Lower leg skin (tissue), 4 donors: ENCODE measurements at regions not wholly inside any gene's neighbourhood (a gene's known extent, or its start where the extent isn't known, plus 50 kb on each side); places are given as distances from the start of the nearest gene placed in this dataset.

ENCODE experiments used
- DNase-seq, 2 donors: peaks; one replicate each; pipeline ENCODE4 v3.0.0-alpha.2; 2019; ENCODE audit warnings: low spot score in 2 of 2
- H3K4me3 ChIP-seq: fragments of 200-600 bp; sonication (generic); 2 replicates; pipeline ENCODE4 v1.5.1; 2017; ENCODE audit warnings: mild to moderate bottlenecking, low read depth; ENCODE audit not compliant: poor library complexity, severe bottlenecking
- POLR2A ChIP-seq, 2 donors: fragments of 450-650 bp; IDR thresholded peaks; one replicate each; pipeline ENCODE4 v1.6.1; 2016 to 2017; ENCODE audit warnings: antibody characterized with exemption in 2 of 2, mild to moderate bottlenecking in 1 of 2, moderate library complexity in 1 of 2
- WGBS, 2 donors: methylation state at CpG; one replicate each; pipeline ENCODE4 v1.1.5; 2018; 5-methylcytosine and 5-hydroxymethylcytosine counted together
- intact Hi-C: fragments of 100-400 bp; cut with DNase I; formaldehyde crosslinking; loops from one replicate; pipeline ENCODE4 v1.15.0; 2023; ENCODE audit warnings: low total_unique reads
- TF ChIP-seq, protein P1 (sequence below), 3 donors: fragments of 450-650 bp; IDR thresholded peaks; one replicate each; pipeline ENCODE4 v1.5.1; 2016; ENCODE audit warnings: antibody characterized with exemption in 3 of 3, mild to moderate bottlenecking in 3 of 3, moderate library complexity in 2 of 3

DNA sequence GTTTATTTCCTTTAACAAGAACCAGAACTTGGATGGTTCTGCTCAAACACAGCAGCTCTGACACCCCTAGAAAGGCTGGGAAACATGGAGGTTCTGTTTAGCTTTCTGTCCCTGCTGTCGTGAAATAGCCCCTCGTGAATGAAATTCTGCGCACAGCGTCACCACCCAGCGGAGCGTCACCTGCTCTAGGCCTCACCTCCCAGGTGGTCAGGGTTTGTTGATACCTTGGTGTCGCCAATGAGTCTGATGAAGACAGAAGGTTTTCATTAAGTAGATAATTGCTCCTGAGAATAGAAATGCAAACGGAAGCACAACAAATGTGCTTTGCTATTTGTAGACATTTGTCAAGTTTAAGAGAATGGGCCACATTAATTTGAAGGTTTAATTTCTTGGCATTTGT, 135.1 kb downstream of the EDN3 start:
- 83% methylated on average over 8 of the region's 8 CpGs for WGBS, 2 donors
- no peak for DNase-seq
- intact Hi-C loops, result no loop called here
- TF ChIP-seq POLR2A (IDR thresholded peaks at IDR 0.05), result no peak
- TF ChIP-seq, protein P1, sequence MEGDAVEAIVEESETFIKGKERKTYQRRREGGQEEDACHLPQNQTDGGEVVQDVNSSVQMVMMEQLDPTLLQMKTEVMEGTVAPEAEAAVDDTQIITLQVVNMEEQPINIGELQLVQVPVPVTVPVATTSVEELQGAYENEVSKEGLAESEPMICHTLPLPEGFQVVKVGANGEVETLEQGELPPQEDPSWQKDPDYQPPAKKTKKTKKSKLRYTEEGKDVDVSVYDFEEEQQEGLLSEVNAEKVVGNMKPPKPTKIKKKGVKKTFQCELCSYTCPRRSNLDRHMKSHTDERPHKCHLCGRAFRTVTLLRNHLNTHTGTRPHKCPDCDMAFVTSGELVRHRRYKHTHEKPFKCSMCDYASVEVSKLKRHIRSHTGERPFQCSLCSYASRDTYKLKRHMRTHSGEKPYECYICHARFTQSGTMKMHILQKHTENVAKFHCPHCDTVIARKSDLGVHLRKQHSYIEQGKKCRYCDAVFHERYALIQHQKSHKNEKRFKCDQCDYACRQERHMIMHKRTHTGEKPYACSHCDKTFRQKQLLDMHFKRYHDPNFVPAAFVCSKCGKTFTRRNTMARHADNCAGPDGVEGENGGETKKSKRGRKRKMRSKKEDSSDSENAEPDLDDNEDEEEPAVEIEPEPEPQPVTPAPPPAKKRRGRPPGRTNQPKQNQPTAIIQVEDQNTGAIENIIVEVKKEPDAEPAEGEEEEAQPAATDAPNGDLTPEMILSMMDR (IDR thresholded peaks at IDR 0.05), result no peak
- no peak overlapping the region for H3K4me3 ChIP-seq

DNA sequence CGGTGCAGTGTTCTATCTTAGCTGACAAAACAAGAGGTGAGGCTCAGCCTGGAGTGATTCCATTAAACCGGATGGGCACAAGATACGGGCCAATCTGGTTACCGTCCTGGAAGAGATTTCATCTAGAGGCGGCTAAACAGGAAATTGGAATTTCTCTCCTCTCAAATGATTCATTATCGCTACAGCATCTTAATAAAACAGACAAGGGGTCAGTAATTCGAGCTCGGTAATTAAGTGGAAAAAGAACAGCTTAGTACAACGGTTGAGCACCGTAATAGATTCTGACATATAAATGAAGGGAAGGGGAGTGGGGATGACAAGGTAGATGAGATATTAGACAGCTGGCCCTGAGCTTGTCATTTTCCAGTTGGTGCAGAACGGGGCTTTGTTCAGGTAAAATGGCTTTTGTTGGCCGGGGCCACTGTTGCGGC, 137.2 kb downstream of the EDN3 start:
- no peak overlapping the region for H3K4me3 ChIP-seq
- no peak for TF ChIP-seq POLR2A (IDR thresholded peaks at IDR 0.05)
- TF ChIP-seq, protein P1 (IDR thresholded peaks at IDR 0.05), result no peak
- intact Hi-C loops, result no loop called here
- DNase-seq, result no peak
- WGBS, 2 donors, result 81 to 86% methylated on average over 13 of the region's 13 CpGs

DNA sequence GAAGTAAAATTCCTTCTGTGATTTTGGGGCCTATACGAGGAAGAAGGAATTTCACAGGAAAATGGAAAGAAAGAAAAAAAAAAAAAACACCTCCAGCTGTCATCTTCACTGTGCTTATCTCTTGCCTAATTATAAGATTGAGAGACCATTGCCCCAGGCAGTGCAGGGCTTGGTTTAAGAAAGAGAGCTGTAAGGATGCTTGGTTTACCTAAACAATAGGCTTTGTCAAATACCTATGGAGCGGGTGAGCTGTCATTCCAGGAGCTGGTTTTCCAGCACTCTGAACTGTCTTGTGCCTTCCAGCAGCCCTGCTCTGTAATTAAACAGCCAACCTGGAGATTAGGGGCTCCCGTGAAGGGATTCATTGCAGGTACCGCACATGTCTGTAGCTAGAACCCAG, 137.8 kb downstream of the EDN3 start:
- DNase-seq, result no peak
- intact Hi-C loops, result no loop called here
- no peak overlapping the region for H3K4me3 ChIP-seq
- no peak for TF ChIP-seq POLR2A (IDR thresholded peaks at IDR 0.05)
- TF ChIP-seq, protein P1 (IDR thresholded peaks at IDR 0.05), result no peak
- WGBS, 2 donors, result 89 to 92% methylated on average over 4 of the region's 4 CpGs

DNA sequence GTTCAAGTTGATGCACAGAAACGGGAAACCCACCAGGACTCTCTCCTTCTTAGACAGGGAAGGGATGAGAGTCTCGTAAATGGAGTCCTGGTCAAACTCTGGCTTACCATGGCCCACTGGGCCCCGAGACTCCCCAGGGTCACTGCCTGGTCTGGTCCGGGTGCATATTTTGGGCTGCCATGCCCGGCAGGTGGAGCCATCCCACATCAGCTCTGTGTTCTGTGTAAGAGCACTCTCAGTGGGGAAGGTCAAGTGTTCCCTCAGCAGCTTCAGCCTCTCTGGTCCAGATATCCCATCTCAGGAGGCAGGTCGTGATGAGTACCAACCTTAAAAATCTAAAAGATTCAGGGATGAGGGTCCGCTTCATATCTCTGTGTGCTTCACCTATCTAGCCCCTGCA, 138.8 kb downstream of the EDN3 start:
- no peak for TF ChIP-seq POLR2A (IDR thresholded peaks at IDR 0.05)
- TF ChIP-seq, protein P1 (IDR thresholded peaks at IDR 0.05), result no peak
- 92 to 94% methylated on average over 7 of the region's 7 CpGs for WGBS, 2 donors
- intact Hi-C loops, result no loop called here
- DNase-seq, result no peak
- no peak overlapping the region for H3K4me3 ChIP-seq

DNA sequence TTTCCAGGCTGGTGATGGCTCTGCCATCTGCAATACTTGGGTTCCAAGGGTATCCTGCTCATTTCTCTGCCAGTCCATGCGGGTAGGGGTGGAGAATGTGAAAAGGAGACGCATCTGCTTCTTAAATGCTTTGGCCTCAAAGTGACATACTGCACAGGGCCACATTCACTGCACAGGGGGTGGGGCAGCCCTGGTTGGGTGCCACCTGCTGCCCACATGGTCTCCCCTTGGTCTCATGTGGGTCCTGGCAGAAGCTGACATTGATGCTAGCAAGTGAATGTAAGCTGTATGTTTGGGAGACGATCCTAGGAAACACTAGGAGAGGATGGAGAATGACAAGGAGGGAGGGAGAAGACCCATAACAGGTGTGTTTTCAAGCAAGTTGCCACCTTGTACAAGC, 140.9 kb downstream of the EDN3 start:
- TF ChIP-seq, protein P1 (IDR thresholded peaks at IDR 0.05), result no peak
- no peak for TF ChIP-seq POLR2A (IDR thresholded peaks at IDR 0.05)
- H3K4me3 ChIP-seq, result no peak overlapping the region
- intact Hi-C loops, result no loop called here
- 72 to 85% methylated on average over 3 of the region's 3 CpGs for WGBS, 2 donors
- DNase-seq, result no peak
